HEK293 (cell line): ENCODE measurements at regions not wholly inside any gene's neighbourhood (a gene's known extent, or its start where the extent isn't known, plus 50 kb on each side); places are given as distances from the start of the nearest gene placed in this dataset.

ENCODE experiments used
- ZNF292 ChIP-seq: fragments of 450-650 bp; formaldehyde crosslinking; IDR thresholded peaks from 2 replicates; pipeline ENCODE4 v1.5.1; 2016; ENCODE audit warnings: low read depth, missing biosample characterization, missing genetic modification characterization, borderline replicate concordance
- ZNF350 ChIP-seq: fragments of 450-650 bp; formaldehyde crosslinking; IDR thresholded peaks from 2 replicates; pipeline ENCODE4 v1.5.0; 2017; ENCODE audit warnings: missing biosample characterization, mild to moderate bottlenecking, missing genetic modification characterization
- ZNF777 ChIP-seq: fragments of 450-650 bp; formaldehyde crosslinking; IDR thresholded peaks from 2 replicates; pipeline ENCODE4 v1.5.1; 2017; ENCODE audit warnings: missing biosample characterization, missing genetic modification characterization, borderline replicate concordance
- TF ChIP-seq, protein P1 (sequence below): fragments of 450-650 bp; formaldehyde crosslinking; IDR thresholded peaks from 2 replicates; pipeline ENCODE4 v1.5.1; 2016; ENCODE audit warnings: missing biosample characterization, missing genetic modification characterization
- TF ChIP-seq, protein P2 (sequence below): sonication (generic); formaldehyde crosslinking; IDR thresholded peaks from 2 replicates; pipeline ENCODE4 v1.8.1; 2022; ENCODE audit warnings: mild to moderate bottlenecking, moderate library complexity, missing genetic modification reagents
- TF ChIP-seq, protein P3 (sequence below): fragments of 450-650 bp; formaldehyde crosslinking; conservative IDR thresholded peaks from 2 replicates; pipeline ENCODE4 v1.5.1; 2016; ENCODE audit warnings: low read depth, missing biosample characterization, missing genetic modification characterization
- TF ChIP-seq, protein P4 (sequence below): fragments of 450-650 bp; formaldehyde crosslinking; IDR thresholded peaks from 2 replicates; pipeline ENCODE4 v1.5.1; 2016; ENCODE audit warnings: missing biosample characterization, missing genetic modification characterization

DNA sequence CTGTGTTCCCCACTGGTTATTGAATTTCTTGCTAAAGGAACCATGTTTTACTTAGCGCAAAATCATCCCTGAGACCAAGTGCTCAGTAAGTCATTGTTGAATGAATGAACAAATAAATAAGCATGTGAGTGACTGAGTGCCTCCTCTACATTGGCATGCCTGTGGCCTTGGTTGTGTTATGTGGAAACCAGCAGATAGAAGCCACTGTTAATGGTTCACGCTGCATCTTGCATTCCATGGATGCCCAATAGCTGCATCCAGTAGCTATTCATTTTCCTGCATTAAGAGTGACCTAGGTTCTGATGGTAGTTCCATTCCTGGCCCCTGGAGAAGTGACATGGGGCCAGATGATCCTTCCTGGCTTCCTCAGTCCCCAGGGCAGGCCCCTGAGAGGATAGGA, 113.3 kb upstream of the BMPER start:
- TF ChIP-seq, protein P1, sequence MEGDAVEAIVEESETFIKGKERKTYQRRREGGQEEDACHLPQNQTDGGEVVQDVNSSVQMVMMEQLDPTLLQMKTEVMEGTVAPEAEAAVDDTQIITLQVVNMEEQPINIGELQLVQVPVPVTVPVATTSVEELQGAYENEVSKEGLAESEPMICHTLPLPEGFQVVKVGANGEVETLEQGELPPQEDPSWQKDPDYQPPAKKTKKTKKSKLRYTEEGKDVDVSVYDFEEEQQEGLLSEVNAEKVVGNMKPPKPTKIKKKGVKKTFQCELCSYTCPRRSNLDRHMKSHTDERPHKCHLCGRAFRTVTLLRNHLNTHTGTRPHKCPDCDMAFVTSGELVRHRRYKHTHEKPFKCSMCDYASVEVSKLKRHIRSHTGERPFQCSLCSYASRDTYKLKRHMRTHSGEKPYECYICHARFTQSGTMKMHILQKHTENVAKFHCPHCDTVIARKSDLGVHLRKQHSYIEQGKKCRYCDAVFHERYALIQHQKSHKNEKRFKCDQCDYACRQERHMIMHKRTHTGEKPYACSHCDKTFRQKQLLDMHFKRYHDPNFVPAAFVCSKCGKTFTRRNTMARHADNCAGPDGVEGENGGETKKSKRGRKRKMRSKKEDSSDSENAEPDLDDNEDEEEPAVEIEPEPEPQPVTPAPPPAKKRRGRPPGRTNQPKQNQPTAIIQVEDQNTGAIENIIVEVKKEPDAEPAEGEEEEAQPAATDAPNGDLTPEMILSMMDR (tag by site-specific recombination), result no peak
- TF ChIP-seq, protein P2, sequence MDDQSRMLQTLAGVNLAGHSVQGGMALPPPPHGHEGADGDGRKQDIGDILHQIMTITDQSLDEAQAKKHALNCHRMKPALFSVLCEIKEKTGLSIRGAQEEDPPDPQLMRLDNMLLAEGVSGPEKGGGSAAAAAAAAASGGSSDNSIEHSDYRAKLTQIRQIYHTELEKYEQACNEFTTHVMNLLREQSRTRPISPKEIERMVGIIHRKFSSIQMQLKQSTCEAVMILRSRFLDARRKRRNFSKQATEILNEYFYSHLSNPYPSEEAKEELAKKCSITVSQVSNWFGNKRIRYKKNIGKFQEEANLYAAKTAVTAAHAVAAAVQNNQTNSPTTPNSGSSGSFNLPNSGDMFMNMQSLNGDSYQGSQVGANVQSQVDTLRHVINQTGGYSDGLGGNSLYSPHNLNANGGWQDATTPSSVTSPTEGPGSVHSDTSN (CRISPR knock-in tag), result no peak
- TF ChIP-seq ZNF350 (tag by site-specific recombination), result no peak
- TF ChIP-seq ZNF292 (tag by site-specific recombination), result no peak
- TF ChIP-seq, protein P3, sequence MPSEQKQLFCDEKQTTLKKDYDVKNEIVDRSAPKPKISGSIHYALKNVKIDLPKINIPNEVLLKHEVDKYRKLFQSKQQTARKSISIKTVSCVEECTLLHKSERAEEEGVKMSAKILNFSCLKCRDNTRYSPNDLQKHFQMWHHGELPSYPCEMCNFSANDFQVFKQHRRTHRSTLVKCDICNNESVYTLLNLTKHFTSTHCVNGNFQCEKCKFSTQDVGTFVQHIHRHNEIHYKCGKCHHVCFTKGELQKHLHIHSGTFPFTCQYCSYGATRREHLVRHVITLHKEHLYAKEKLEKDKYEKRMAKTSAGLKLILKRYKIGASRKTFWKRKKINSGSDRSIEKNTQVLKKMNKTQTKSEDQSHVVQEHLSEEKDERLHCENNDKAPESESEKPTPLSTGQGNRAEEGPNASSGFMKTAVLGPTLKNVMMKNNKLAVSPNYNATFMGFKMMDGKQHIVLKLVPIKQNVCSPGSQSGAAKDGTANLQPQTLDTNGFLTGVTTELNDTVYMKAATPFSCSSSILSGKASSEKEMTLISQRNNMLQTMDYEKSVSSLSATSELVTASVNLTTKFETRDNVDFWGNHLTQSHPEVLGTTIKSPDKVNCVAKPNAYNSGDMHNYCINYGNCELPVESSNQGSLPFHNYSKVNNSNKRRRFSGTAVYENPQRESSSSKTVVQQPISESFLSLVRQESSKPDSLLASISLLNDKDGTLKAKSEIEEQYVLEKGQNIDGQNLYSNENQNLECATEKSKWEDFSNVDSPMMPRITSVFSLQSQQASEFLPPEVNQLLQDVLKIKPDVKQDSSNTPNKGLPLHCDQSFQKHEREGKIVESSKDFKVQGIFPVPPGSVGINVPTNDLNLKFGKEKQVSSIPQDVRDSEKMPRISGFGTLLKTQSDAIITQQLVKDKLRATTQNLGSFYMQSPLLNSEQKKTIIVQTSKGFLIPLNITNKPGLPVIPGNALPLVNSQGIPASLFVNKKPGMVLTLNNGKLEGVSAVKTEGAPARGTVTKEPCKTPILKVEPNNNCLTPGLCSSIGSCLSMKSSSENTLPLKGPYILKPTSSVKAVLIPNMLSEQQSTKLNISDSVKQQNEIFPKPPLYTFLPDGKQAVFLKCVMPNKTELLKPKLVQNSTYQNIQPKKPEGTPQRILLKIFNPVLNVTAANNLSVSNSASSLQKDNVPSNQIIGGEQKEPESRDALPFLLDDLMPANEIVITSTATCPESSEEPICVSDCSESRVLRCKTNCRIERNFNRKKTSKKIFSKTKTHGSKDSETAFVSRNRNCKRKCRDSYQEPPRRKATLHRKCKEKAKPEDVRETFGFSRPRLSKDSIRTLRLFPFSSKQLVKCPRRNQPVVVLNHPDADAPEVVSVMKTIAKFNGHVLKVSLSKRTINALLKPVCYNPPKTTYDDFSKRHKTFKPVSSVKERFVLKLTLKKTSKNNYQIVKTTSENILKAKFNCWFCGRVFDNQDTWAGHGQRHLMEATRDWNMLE (tag by site-specific recombination), result no peak
- no peak for TF ChIP-seq ZNF777
- TF ChIP-seq, protein P4, sequence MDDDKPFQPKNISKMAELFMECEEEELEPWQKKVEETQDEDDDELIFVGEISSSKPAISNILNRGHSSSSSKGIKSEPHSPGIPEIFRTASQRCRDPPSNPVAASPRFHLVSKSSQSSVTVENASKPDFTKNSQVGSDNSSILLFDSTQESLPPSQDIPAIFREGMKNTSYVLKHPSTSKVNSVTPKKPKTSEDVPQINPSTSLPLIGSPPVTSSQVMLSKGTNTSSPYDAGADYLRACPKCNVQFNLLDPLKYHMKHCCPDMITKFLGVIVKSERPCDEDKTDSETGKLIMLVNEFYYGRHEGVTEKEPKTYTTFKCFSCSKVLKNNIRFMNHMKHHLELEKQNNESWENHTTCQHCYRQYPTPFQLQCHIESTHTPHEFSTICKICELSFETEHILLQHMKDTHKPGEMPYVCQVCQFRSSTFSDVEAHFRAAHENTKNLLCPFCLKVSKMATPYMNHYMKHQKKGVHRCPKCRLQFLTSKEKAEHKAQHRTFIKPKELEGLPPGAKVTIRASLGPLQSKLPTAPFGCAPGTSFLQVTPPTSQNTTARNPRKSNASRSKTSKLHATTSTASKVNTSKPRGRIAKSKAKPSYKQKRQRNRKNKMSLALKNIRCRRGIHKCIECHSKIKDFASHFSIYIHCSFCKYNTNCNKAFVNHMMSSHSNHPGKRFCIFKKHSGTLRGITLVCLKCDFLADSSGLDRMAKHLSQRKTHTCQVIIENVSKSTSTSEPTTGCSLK (tag by site-specific recombination), result no peak
